A673 (cell line): ENCODE measurements at regions not wholly inside any gene's neighbourhood (a gene's known extent, or its start where the extent isn't known, plus 50 kb on each side); places are given as distances from the start of the nearest gene placed in this dataset.

Experiments used
- BruUV-seq: library from RNA; stranded (reverse); fragments of 400-500 nt; replicated peaks from 2 replicates; lab custom pipeline; 2021; lab: Mats Ljungman, UMichigan
- CTCF ChIA-PET: fragments of 300-600 bp; sonication (Branson Sonifier 250); formaldehyde crosslinking; loops from one replicate; lab custom pipeline; 2022; ENCODE audit warnings: antibody characterized with exemption; lab: Charles Lee
- POLR2A ChIA-PET: fragments of 300-600 bp; sonication (Branson Sonifier 250); formaldehyde crosslinking; loops from one replicate; lab custom pipeline; 2022; ENCODE audit warnings: antibody characterized with exemption; ENCODE audit not compliant: low non-redundant PET; lab: Charles Lee
- DNase-seq: peaks from one replicate; pipeline ENCODE4 v3.0.0-alpha.2; 2015; ENCODE audit warnings: low spot score
- H3K27ac ChIP-seq: fragments of 200-600 bp; sonication (generic); 2 replicates; pipeline ENCODE4 v1.5.1; 2016; ENCODE audit warnings: mixed run types, low read depth, mild to moderate bottlenecking, mixed read lengths, antibody characterized with exemption, low read length; ENCODE audit not compliant: poor library complexity, severe bottlenecking
- H3K27me3 ChIP-seq: fragments of 200-600 bp; sonication (generic); replicated peaks from 2 replicates; pipeline ENCODE4 v1.6.1; 2017; ENCODE audit warnings: mixed run types, low read depth, mild to moderate bottlenecking, mixed read lengths, antibody characterized with exemption, low read length; ENCODE audit not compliant: insufficient read depth, poor library complexity
- H3K36me3 ChIP-seq: fragments of 200-600 bp; sonication (generic); 2 replicates; pipeline ENCODE4 v1.6.1; 2016; ENCODE audit warnings: mixed run types, mild to moderate bottlenecking, mixed read lengths, antibody characterized with exemption, low read length; ENCODE audit not compliant: insufficient read depth, poor library complexity, severe bottlenecking
- H3K4me1 ChIP-seq: fragments of 200-600 bp; sonication (generic); 2 replicates; pipeline ENCODE4 v1.6.1; 2017; ENCODE audit warnings: mixed run types, mild to moderate bottlenecking, mixed read lengths, antibody characterized with exemption, low read length; ENCODE audit not compliant: insufficient read depth, poor library complexity, severe bottlenecking
- H3K4me3 ChIP-seq: fragments of 200-600 bp; sonication (generic); 2 replicates; pipeline ENCODE4 v1.5.1; 2016; ENCODE audit warnings: low read depth, mixed run types, mild to moderate bottlenecking, mixed read lengths, low read length; ENCODE audit not compliant: poor library complexity, severe bottlenecking
- H3K9me3 ChIP-seq: fragments of 200-600 bp; sonication (generic); 2 replicates; pipeline ENCODE4 v1.6.1; 2016; ENCODE audit warnings: mixed run types, low read depth, mild to moderate bottlenecking, mixed read lengths, antibody characterized with exemption, low read length; ENCODE audit not compliant: poor library complexity, severe bottlenecking
- EZH2 ChIP-seq: fragments of 200-600 bp; sonication (generic); IDR thresholded peaks from 2 replicates; pipeline ENCODE4 v1.6.1; 2017; ENCODE audit warnings: borderline replicate concordance, low read depth, mild to moderate bottlenecking, mixed read lengths, antibody characterized with exemption, low read length; ENCODE audit not compliant: poor library complexity, severe bottlenecking
- intact Hi-C: fragments of 100-400 bp; cut with micrococcal nuclease; formaldehyde crosslinking; loops from one replicate; pipeline ENCODE4 v1.10.0; 2022; ENCODE audit not compliant: unreplicated experiment
- TF ChIP-seq, protein P1 (sequence below): fragments of 300-800, 200-600 bp; sonication (generic); conservative IDR thresholded peaks from 2 replicates; pipeline ENCODE4 v1.5.1; 2017; ENCODE audit warnings: low read depth, mild to moderate bottlenecking, antibody characterized with exemption, low read length, moderate library complexity, mixed read lengths

DNA sequence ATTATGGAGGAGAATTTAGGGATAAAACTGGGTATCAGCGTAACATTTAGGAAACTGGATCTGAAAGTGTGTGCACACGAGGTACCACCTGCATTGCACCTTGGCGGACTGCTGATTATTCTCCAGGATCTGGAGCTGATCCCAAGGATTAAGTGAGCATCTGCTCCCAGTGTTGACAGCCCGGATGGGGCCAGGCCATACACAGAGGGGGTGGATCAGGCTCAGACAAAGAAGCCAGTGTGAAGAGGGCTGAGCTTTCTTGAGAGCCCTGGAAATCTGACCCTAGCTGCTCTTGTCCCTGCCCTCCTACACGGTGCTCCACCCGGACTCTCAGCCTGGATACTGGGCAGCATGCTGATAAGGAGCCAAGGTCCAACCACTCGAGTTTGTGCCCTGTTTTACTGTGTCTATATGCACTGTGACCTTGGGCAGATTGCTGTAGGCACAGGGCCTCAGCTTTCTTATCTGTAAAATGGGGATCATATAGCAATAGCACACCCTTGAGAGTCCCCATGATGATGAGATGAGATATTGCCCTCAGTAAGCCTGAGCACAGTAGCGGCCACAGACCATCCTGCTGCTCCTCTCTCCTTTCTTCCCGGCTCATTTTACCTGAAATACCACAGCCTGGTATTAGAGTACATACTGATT, 396.8 kb upstream of the CELF4 start:
- no peak for DNase-seq
- BruUV-seq = no TSS peak
- TF ChIP-seq, protein P1, sequence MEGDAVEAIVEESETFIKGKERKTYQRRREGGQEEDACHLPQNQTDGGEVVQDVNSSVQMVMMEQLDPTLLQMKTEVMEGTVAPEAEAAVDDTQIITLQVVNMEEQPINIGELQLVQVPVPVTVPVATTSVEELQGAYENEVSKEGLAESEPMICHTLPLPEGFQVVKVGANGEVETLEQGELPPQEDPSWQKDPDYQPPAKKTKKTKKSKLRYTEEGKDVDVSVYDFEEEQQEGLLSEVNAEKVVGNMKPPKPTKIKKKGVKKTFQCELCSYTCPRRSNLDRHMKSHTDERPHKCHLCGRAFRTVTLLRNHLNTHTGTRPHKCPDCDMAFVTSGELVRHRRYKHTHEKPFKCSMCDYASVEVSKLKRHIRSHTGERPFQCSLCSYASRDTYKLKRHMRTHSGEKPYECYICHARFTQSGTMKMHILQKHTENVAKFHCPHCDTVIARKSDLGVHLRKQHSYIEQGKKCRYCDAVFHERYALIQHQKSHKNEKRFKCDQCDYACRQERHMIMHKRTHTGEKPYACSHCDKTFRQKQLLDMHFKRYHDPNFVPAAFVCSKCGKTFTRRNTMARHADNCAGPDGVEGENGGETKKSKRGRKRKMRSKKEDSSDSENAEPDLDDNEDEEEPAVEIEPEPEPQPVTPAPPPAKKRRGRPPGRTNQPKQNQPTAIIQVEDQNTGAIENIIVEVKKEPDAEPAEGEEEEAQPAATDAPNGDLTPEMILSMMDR = no peak
- TF ChIP-seq EZH2 = no peak

DNA sequence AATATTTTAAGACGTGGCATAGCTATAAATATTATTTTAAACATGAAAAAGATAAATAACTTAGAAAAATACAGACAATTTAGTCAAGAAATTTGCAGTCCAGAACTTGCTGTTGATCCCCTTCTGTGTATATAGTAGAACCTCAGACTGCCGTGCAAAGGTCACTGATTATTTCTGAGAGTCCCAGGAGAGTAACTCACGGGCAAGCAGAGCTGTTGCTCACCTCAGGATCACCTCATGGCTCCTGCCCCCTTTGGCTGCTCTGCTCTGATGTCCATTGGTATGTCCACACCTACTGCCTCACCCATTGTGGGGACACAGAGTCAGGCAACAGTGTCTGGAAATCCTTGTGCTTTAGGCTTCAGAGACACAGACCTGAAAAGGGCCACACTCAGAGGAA, 392.9 kb upstream of the CELF4 start:
- Histone ChIP-seq H3K27ac (no peak overlapping the region), H3K4me1 (no peaks in the 10 kb centered on the region), H3K4me3 (no peak overlapping the region), H3K9me3 (peaks cover 15% of the 10 kb centered on the region), H3K36me3 (no peaks in the 10 kb centered on the region), H3K27me3 (no peaks in the 10 kb centered on the region)
- intact Hi-C loops = no loop called here
- no peak for DNase-seq
- ChIA-PET POLR2A (no interaction called here), CTCF (no interaction called here)
- no TSS peak for BruUV-seq
- TF ChIP-seq, protein P1 = no peak

More for the DNA sequence above, 396.8 kb upstream of the CELF4 start:
- Histone ChIP-seq H3K9me3 (peaks cover 4% of the 10 kb centered on the region), H3K4me3 (no peak overlapping the region), H3K4me1 (no peaks in the 10 kb centered on the region), H3K27me3 (no peaks in the 10 kb centered on the region), H3K27ac (no peak overlapping the region), H3K36me3 (no peaks in the 10 kb centered on the region)
- POLR2A ChIA-PET = no interaction called here
- CTCF ChIA-PET = no interaction called here
- intact Hi-C loops = no loop called here

DNA sequence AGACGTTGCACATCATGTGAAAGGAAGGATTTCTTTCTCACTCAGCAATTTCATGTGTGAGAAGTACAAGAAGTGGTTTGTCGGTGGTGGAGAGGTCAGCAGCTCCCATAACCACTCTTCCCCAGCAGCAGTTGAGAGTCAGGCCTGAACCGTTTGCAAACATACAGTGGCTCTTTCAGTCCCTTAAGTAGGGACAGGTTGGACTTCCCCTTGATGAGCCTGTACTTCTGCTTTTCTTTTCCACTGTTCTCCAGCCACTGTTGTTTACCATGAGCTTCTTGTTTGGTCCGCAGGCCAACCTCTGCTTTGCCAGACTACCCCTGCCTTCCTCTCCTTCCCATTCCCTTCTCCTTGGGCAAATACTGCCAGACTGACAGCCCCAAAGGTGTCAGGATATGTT, 391.3 kb upstream of the CELF4 start:
- no peak for DNase-seq
- Histone ChIP-seq H3K36me3 (no peaks in the 10 kb centered on the region), H3K27me3 (no peaks in the 10 kb centered on the region), H3K4me1 (no peaks in the 10 kb centered on the region), H3K9me3 (peaks cover 17% of the 10 kb centered on the region), H3K27ac (no peak overlapping the region), H3K4me3 (no peak overlapping the region)
- BruUV-seq = no TSS peak
- ChIA-PET POLR2A (no interaction called here), CTCF (no interaction called here)
- intact Hi-C loops = no loop called here
- no peak for TF ChIP-seq EZH2
- TF ChIP-seq, protein P1 = no peak
